ENCODE measurements at regions not wholly inside any gene's neighbourhood (a gene's known extent, or its start where the extent isn't known, plus 50 kb on each side); places are given as distances from the start of the nearest gene placed in this dataset.

- no peak for ATAC-seq
- intact Hi-C loops (cut with DNase I; ENCODE audit: low total_unique reads): no loop called here
- in situ Hi-C loops (cut with MboI; ENCODE audit: low sequenced_read_pairs in 4 of 4): no loop called here
Measured at GRCh38 chr17:15027853-15028252, 237.3 kb downstream of the PMP22 start.

DNA sequence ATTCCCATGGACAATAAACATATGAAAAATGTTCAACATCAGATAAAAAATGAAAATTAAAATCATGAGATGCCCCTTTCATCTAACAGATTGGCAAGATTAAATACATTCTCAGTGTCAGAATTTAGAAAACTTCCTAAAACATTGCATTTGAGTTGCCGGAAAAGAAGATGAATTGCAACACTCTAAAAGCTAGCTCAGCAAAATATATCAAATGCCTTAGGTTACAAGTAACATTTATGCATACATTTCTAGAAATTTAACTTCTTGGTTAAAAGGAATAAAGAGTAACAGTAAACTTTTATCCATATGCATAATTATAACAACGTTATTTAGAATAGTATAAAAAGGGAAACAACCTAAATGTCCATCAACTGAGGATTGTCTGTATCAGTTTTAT, 239.0 kb downstream of the PMP22 start:
- intact Hi-C loops (cut with DNase I; ENCODE audit: low total_unique reads) (no loop called here), in situ Hi-C loops (cut with MboI; ENCODE audit: low sequenced_read_pairs in 4 of 4) (no loop called here)
- Histone ChIP-seq H3K27me3 (no peaks in the 10 kb centered on the region), H3K4me3 (no peak overlapping the region), H3K9me3 (no peaks in the 10 kb centered on the region), H3K27ac (no peak overlapping the region), H3K4me1 (no peaks in the 10 kb centered on the region), H3K36me3 (no peaks in the 10 kb centered on the region)
- ATAC-seq (no peak), DNase-seq (no peak)
- TF ChIP-seq, protein P1, sequence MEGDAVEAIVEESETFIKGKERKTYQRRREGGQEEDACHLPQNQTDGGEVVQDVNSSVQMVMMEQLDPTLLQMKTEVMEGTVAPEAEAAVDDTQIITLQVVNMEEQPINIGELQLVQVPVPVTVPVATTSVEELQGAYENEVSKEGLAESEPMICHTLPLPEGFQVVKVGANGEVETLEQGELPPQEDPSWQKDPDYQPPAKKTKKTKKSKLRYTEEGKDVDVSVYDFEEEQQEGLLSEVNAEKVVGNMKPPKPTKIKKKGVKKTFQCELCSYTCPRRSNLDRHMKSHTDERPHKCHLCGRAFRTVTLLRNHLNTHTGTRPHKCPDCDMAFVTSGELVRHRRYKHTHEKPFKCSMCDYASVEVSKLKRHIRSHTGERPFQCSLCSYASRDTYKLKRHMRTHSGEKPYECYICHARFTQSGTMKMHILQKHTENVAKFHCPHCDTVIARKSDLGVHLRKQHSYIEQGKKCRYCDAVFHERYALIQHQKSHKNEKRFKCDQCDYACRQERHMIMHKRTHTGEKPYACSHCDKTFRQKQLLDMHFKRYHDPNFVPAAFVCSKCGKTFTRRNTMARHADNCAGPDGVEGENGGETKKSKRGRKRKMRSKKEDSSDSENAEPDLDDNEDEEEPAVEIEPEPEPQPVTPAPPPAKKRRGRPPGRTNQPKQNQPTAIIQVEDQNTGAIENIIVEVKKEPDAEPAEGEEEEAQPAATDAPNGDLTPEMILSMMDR (IDR thresholded peaks at IDR 0.05 in 4 of 5, conservative IDR thresholded peaks at IDR 0.05 in 1 of 5): no peak
- no peak for TF ChIP-seq POLR2A (IDR thresholded peaks at IDR 0.05)

More at GRCh38 chr17:15027853-15028252, 237.3 kb downstream of the PMP22 start:
- H3K36me3 ChIP-seq: no peaks in the 10 kb centered on the region
- H3K9me3 ChIP-seq: no peaks in the 10 kb centered on the region
- H3K4me3 ChIP-seq: no peak overlapping the region
- H3K27ac ChIP-seq: no peak overlapping the region
- no peaks in the 10 kb centered on the region for H3K4me1 ChIP-seq
- TF ChIP-seq POLR2A (IDR thresholded peaks at IDR 0.05): no peak
- TF ChIP-seq, protein P1 (IDR thresholded peaks at IDR 0.05 in 4 of 5, conservative IDR thresholded peaks at IDR 0.05 in 1 of 5): no peak
- DNase-seq: no peak
- no peaks in the 10 kb centered on the region for H3K27me3 ChIP-seq

GRCh38 chr17:15023589-15024336, 241.4 kb downstream of the PMP22 start:
- TF ChIP-seq, protein P1 (IDR thresholded peaks at IDR 0.05 in 4 of 5, conservative IDR thresholded peaks at IDR 0.05 in 1 of 5): no peak
- TF ChIP-seq POLR2A (IDR thresholded peaks at IDR 0.05): no peak
- Histone ChIP-seq H3K27me3 (no peaks in the 10 kb centered on the region), H3K9me3 (no peaks in the 10 kb centered on the region), H3K4me3 (no peak overlapping the region), H3K4me1 (no peaks in the 10 kb centered on the region), H3K36me3 (no peaks in the 10 kb centered on the region), H3K27ac (no peak overlapping the region)
- ATAC-seq: no peak
- DNase-seq: no peak
- in situ Hi-C loops (cut with MboI; ENCODE audit: low sequenced_read_pairs in 4 of 4) (no loop called here), intact Hi-C loops (cut with DNase I; ENCODE audit: low total_unique reads) (no loop called here)

DNA sequence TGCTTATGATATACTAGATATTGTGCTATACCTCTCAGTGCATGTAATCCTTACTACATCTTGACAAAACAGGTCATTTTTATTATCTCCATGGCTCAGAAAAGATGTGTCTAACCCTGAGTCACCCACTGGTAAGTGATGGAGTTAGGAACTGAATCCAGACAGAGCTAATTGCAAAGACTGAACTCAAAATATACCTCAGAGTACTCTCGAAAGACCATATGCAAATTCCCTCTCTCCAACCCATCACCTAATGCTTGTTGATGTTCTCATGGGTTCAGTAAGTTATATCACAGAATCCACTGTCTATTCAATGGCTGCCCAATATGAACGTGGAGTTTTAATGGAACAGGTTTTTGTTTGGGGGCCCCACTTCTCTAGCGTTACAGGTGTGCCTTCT, 246.0 kb downstream of the PMP22 start:
- in situ Hi-C loops (cut with MboI; ENCODE audit: low sequenced_read_pairs in 4 of 4) (no loop called here), intact Hi-C loops (cut with DNase I; ENCODE audit: low total_unique reads) (no loop called here)
- no peak overlapping the region for H3K27ac ChIP-seq
- ATAC-seq: no peak
- TF ChIP-seq, protein P1 (IDR thresholded peaks at IDR 0.05 in 4 of 5, conservative IDR thresholded peaks at IDR 0.05 in 1 of 5): no peak
- no peak for TF ChIP-seq POLR2A (IDR thresholded peaks at IDR 0.05)
- no peaks in the 10 kb centered on the region for H3K4me1 ChIP-seq
- DNase-seq: no peak
- no peaks in the 10 kb centered on the region for H3K27me3 ChIP-seq
- no peaks in the 10 kb centered on the region for H3K9me3 ChIP-seq
- no peak overlapping the region for H3K4me3 ChIP-seq
- H3K36me3 ChIP-seq: no peaks in the 10 kb centered on the region

Data from gastrocnemius medialis (tissue), 4 donors.